HG03280 (cell line): ENCODE measurements at regions not wholly inside any gene's neighbourhood (a gene's known extent, or its start where the extent isn't known, plus 50 kb on each side); places are given as distances from the start of the nearest gene placed in this dataset.
A peak's percentile ranks its signal among the peaks of the same experiment; 100 is the strongest.

Experiments used
- ATAC-seq: cut with Tn5 transposase; IDR thresholded peaks from one replicate; pipeline ENCODE4 v1.9.1; 2021; ENCODE audit warnings: mild to moderate bottlenecking, moderate library complexity; ENCODE audit not compliant: unreplicated experiment

- ATAC-seq: no peak
These were observed 263.4 kb upstream of the PLEKHG7 start for GRCh38 chr12:92439420-92439805.

GRCh38 chr12:92438641-92439419, 264.0 kb upstream of the PLEKHG7 start:
- ATAC-seq: no peak

- no peak for ATAC-seq
These were observed 265.3 kb upstream of the PLEKHG7 start for GRCh38 chr12:92437452-92437851.

GRCh38 chr12:92436856-92437255, 265.9 kb upstream of the PLEKHG7 start:
- no peak for ATAC-seq

GRCh38 chr12:92434607-92435025, 268.2 kb upstream of the PLEKHG7 start:
- ATAC-seq: no peak

GRCh38 chr12:92432724-92433441, 269.9 kb upstream of the PLEKHG7 start:
- peak; percentile 90 for ATAC-seq

GRCh38 chr12:92431146-92431545, 271.6 kb upstream of the PLEKHG7 start:
- no peak for ATAC-seq

- no peak for ATAC-seq
These were observed 276.5 kb upstream of the PLEKHG7 start for GRCh38 chr12:92426332-92426731.

- no peak for ATAC-seq
These were observed 277.6 kb upstream of the PLEKHG7 start for GRCh38 chr12:92425165-92425564.

- no peak for ATAC-seq
These were observed 278.5 kb upstream of the PLEKHG7 start for GRCh38 chr12:92424338-92424737.

- no peak for ATAC-seq
These were observed 276.1 kb upstream of the BTG1 start for GRCh38 chr12:92421701-92422100.

GRCh38 chr12:92421042-92421441, 275.4 kb upstream of the BTG1 start:
- ATAC-seq: no peak

GRCh38 chr12:92419201-92419600, 273.6 kb upstream of the BTG1 start:
- ATAC-seq: no peak

- ATAC-seq: no peak
These were observed 272.7 kb upstream of the BTG1 start for GRCh38 chr12:92418381-92418780.

GRCh38 chr12:92417373-92417772, 271.7 kb upstream of the BTG1 start:
- ATAC-seq: no peak

- no peak for ATAC-seq
These were observed 270.8 kb upstream of the BTG1 start for GRCh38 chr12:92416385-92416812.

- no peak for ATAC-seq
These were observed 268.8 kb upstream of the BTG1 start for GRCh38 chr12:92414170-92415070.

- no peak for ATAC-seq
These were observed 267.6 kb upstream of the BTG1 start for GRCh38 chr12:92413286-92413685.

- no peak for ATAC-seq
These were observed 267.2 kb upstream of the BTG1 start for GRCh38 chr12:92412856-92413255.

GRCh38 chr12:92411687-92412086, 266.0 kb upstream of the BTG1 start:
- ATAC-seq: no peak
